IPS-15b (cell line): ENCODE measurements at regions not wholly inside any gene's neighbourhood (a gene's known extent, or its start where the extent isn't known, plus 50 kb on each side); places are given as distances from the start of the nearest gene placed in this dataset.

Experiments
- H3K27me3 ChIP-seq: one replicate; pipeline ENCODE4 v1.6.1; 2013; ENCODE audit warnings: low read length; ENCODE audit not compliant: control insufficient read depth, insufficient read depth
- H3K36me3 ChIP-seq: one replicate; pipeline ENCODE4 v1.6.1; 2013; ENCODE audit warnings: low read length; ENCODE audit not compliant: control insufficient read depth, insufficient read depth
- H3K4me1 ChIP-seq: one replicate; pipeline ENCODE4 v1.6.1; 2013; ENCODE audit warnings: mild to moderate bottlenecking, low read length; ENCODE audit not compliant: control insufficient read depth, insufficient read depth
- H3K4me3 ChIP-seq: one replicate; pipeline ENCODE4 v1.5.1; 2013; ENCODE audit warnings: low read depth, low read length
- H3K9ac ChIP-seq: one replicate; pipeline ENCODE4 v1.6.1; 2013; ENCODE audit warnings: low read depth, mild to moderate bottlenecking, low read length
- H3K9me3 ChIP-seq: one replicate; pipeline ENCODE4 v1.6.1; 2013; ENCODE audit warnings: mild to moderate bottlenecking, low read length; ENCODE audit not compliant: control insufficient read depth, insufficient read depth

DNA sequence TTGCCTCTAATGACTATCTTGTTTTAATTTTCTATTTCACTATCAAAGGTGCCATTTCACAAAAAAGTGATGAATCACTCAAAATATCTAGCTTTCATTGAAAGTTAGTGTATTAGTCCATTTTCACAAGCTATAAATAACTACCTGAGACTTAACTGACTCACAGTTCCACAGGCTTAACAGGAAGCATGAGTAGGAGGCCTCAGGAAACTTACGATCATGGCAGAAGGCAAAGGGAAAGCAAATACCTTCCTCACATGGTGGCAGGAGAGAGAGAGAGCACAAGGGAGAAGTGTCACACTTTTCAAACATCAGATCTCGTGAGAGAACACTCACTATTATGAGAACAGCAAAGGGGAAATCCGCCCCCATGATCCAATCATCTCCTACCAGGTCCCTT, 1220.4 kb upstream of the ZEB2 start:
- Histone ChIP-seq H3K27me3 (no peaks in the 10 kb centered on the region), H3K4me3 (no peak overlapping the region), H3K4me1 (no peaks in the 10 kb centered on the region), H3K9me3 (no peaks in the 10 kb centered on the region), H3K9ac (no peak overlapping the region), H3K36me3 (no peaks in the 10 kb centered on the region)

DNA sequence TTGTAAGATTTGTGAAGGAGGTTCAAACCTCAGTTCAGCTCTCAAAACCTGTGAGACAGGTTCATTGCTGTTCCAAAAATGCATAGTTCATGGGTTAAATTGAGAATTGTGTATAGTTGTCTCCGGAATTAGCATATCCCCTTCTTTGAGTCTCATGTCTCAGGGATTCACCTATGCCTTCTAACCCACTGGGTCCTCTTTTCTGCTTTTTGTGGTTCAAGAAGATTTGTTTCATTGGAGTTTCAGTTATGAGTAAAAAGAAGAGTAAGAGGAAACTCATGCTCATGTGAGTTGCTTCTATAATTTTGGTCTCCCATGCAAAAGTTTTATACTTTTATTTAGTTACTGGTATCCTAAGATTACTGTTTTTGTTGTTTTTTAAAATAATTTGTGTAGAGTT, 1219.8 kb upstream of the ZEB2 start:
- Histone ChIP-seq H3K9ac (no peak overlapping the region), H3K27me3 (no peaks in the 10 kb centered on the region), H3K36me3 (no peaks in the 10 kb centered on the region), H3K9me3 (no peaks in the 10 kb centered on the region), H3K4me3 (no peak overlapping the region), H3K4me1 (no peaks in the 10 kb centered on the region)

DNA sequence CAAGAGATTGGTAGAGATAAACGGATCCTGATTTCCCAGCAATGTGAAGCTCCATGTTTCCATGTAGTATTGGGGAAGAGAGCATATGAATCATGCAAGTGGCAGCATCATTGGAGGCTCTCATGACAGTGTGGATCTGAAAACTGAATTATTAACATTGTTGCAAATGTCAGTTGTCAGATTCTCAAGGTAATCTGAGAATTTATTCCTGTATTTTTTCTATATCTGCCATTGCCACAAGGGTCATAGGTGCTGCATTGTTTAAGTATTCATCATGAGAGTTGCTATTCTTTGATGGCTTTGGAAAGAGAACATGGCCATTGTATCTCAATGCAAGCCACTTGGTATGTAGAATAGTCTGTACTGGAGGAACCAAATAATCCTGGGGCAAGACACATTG, 1217.0 kb upstream of the ZEB2 start:
- no peaks in the 10 kb centered on the region for H3K36me3 ChIP-seq
- no peak overlapping the region for H3K9ac ChIP-seq
- H3K4me1 ChIP-seq: no peaks in the 10 kb centered on the region
- no peaks in the 10 kb centered on the region for H3K27me3 ChIP-seq
- no peak overlapping the region for H3K4me3 ChIP-seq
- H3K9me3 ChIP-seq: no peaks in the 10 kb centered on the region

DNA sequence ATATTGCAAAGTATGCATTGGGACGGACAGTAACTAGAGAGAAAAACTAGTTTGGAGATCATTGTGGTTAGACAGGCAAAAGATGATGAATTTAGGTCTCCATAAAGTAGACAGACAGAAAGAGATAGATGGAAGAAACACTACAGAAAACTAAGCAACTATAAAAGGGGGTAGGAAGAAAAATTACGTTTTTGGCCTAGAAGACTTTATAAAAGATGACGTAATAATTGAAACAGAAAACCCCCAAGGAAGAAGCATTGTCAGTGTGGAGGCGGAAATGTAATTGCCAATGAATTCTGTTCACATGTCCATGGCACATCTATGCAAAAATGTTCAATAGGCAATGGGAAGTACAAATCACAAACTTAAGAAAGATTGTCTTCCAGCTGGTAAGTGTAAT, 1211.5 kb upstream of the ZEB2 start:
- Histone ChIP-seq H3K9me3 (no peaks in the 10 kb centered on the region), H3K4me3 (no peak overlapping the region), H3K27me3 (no peaks in the 10 kb centered on the region), H3K4me1 (no peaks in the 10 kb centered on the region), H3K36me3 (no peaks in the 10 kb centered on the region), H3K9ac (no peak overlapping the region)

DNA sequence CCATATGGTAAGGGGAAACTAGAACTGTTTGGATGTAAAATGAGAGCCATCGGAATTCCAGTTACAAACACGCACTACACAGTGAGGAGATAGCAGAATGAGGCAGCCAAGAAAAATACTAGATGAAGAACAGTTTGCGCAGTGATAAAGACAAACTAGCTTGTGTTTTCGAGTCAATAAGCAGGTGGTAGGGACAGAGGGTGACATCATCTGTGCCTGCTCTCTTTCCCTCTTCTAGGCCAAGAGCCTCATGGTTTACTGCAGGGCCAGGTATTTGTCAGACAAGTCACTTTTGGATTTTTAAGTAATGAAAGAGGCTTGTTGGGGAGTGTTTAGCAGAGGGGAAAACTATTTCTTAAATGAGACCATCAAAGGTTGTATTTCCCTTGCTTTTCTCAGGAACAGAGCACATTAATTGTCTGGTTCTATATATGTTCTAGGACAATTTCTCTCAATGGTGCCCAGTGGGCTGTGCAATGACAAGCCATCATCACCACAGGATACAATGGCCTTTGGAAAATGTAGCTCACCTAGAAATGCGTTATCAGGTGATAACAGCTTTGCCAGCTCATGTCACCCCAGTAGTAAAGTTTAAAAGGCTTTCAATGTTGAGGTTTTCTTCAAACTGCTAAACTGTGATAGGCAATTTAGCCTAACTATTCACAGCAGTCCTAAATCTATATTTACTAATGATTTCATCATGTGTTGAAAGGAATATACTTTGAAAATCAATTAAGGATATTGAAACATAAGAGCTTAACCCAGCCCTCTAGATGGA, 1210.3 kb upstream of the ZEB2 start:
- no peaks in the 10 kb centered on the region for H3K27me3 ChIP-seq
- H3K9ac ChIP-seq: no peak overlapping the region
- no peaks in the 10 kb centered on the region for H3K9me3 ChIP-seq
- no peaks in the 10 kb centered on the region for H3K4me1 ChIP-seq
- no peak overlapping the region for H3K4me3 ChIP-seq
- H3K36me3 ChIP-seq: no peaks in the 10 kb centered on the region

DNA sequence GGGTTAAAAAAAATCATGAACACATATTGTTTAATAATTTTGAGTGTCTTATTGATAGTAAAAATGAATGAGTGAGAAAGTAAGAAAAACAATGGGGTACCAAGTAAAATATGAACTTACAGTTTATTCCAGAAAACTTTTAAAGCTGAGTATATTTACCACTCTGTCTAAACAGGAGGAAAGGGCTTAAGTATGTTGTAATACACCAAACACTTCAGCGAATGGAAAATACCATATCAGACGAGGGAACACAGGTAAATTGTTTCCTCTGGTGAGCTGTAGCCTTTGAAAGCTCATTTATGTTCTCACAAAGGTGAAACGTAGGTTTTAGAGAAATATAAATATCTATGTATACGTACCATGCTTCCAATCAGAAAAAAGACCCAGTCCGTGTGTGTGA, 1209.6 kb upstream of the ZEB2 start:
- H3K9ac ChIP-seq: no peak overlapping the region
- H3K36me3 ChIP-seq: no peaks in the 10 kb centered on the region
- H3K4me3 ChIP-seq: no peak overlapping the region
- no peaks in the 10 kb centered on the region for H3K27me3 ChIP-seq
- no peaks in the 10 kb centered on the region for H3K4me1 ChIP-seq
- no peaks in the 10 kb centered on the region for H3K9me3 ChIP-seq

DNA sequence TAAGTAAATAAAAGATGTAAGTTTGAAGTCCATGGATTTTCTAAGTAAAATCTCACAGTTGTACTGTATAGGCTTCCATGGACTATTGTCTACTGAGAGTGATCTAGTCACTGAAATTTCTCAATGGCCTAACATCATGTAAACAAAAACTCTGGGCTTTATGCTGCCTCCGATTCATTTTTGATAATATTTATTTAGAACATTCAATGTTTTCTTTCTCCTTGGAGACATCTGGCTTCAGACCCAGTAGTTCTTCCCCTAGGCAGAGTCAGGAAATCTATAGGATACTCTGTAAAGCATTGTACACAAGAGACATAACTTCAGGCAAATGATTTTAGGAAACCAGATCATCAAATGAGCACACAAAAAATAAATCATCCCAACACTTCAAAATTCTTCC, 1208.6 kb upstream of the ZEB2 start:
- Histone ChIP-seq H3K9me3 (no peaks in the 10 kb centered on the region), H3K9ac (no peak overlapping the region), H3K36me3 (no peaks in the 10 kb centered on the region), H3K4me1 (no peaks in the 10 kb centered on the region), H3K27me3 (no peaks in the 10 kb centered on the region), H3K4me3 (no peak overlapping the region)

DNA sequence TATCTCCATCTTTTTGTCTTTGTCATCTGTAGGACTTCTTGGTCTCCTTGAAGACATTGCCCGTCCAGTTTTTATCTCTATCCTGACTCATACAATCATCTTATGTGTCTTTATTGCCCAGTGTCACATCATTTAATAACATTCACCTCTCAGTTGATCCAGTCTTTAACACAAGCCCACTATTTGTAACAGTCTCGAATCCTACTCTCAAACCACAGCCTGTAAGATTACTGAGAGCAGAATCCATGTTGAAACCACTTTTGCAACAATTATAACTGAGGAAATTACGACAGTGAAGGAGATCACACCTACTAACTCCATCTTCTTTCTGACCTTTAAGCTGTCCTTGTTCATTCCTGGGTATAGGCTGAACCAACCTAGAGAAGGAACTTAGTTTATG, 1206.0 kb upstream of the ZEB2 start:
- H3K36me3 ChIP-seq: no peaks in the 10 kb centered on the region
- no peaks in the 10 kb centered on the region for H3K27me3 ChIP-seq
- no peak overlapping the region for H3K4me3 ChIP-seq
- H3K4me1 ChIP-seq: no peaks in the 10 kb centered on the region
- no peaks in the 10 kb centered on the region for H3K9me3 ChIP-seq
- H3K9ac ChIP-seq: no peak overlapping the region

DNA sequence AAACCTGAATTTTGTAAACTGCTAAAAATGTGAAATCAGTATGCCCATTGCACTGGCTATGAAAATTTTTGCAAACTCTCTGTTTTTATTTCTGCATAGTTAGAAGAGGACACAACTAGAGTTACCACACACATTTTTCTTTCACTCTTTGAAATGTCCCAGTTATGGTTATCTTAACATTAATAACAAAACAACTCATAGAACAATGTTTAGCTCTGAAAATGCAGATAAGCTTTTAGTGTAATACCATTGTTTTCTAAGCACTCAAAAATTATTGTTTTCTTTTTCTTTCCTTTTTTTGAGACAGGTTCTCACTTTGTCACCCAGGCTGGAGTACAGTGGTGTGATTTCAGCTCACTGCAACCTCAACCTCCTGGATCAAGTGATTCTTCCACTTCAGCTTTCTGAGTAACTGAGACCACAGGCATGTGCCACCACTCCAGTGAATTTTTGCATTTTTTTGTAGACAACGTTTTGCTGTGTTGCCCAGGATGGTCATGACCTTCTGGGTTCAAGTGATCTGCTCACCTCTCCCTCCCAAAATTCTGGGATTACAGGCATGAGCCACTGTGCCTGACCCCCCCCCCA, 1204.5 kb upstream of the ZEB2 start:
- H3K4me1 ChIP-seq: no peaks in the 10 kb centered on the region
- no peaks in the 10 kb centered on the region for H3K27me3 ChIP-seq
- H3K9ac ChIP-seq: no peak overlapping the region
- H3K36me3 ChIP-seq: no peaks in the 10 kb centered on the region
- H3K4me3 ChIP-seq: no peak overlapping the region
- no peaks in the 10 kb centered on the region for H3K9me3 ChIP-seq

DNA sequence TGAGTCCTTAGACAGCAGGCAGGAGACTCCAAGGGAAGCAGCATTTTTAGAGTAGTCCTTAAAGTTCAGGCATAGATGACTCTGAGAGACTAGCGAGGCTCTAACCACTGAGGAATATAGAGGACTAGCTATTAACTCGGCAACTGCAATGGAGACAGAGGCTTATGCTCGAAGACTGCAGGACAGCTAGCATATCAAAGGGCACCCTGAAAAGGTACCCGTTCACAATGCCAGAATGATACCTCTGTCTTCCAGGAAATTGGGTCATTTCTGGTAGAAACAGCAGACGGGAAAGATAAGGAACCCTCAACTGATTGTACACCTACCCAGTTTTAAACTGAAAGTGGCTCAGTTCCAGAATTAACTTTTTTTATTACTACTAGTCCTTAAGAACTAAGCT, 1204.0 kb upstream of the ZEB2 start:
- Histone ChIP-seq H3K36me3 (no peaks in the 10 kb centered on the region), H3K27me3 (no peaks in the 10 kb centered on the region), H3K4me1 (no peaks in the 10 kb centered on the region), H3K9me3 (no peaks in the 10 kb centered on the region), H3K4me3 (no peak overlapping the region), H3K9ac (no peak overlapping the region)

DNA sequence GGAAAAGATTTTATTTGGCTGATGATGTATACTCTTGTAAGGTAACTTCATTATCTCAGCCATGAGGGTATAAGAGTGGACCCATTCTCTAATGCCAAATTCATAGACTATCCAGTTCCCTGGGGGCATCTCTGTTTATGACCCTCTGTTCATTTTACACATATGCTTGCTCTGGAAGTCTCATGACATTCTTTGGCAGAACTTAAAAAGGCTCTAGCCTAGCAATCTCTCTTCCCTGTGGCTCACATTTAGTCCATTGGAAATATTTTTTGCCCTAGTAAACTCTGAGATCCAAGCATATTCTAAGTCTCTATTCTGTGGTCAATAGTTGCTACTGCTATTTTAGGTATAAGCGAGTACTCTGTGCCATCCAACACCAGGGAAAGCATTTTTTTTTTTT, 1201.8 kb upstream of the ZEB2 start:
- no peak overlapping the region for H3K4me3 ChIP-seq
- H3K4me1 ChIP-seq: no peaks in the 10 kb centered on the region
- no peaks in the 10 kb centered on the region for H3K9me3 ChIP-seq

DNA sequence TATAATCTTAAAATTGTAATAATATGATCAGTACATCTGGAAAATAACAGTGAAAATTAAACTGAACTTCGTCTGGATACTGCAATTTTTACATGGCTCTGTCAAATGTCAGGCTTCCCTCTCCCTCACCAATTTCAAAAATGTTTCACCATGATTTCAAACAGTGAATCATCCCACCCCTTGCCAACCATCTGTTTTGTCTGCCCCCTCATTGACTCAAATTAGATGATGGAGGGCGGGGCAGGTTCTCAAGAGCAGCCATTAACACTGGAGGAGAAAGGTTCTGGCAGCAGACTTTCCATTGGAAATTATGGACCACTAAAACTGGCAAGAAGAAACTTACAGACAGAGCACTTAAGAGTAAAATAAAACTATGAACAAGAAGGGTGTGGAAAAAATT, 1195.7 kb upstream of the ZEB2 start:
- Histone ChIP-seq H3K36me3 (no peaks in the 10 kb centered on the region), H3K4me1 (no peaks in the 10 kb centered on the region), H3K9me3 (no peaks in the 10 kb centered on the region), H3K27me3 (no peaks in the 10 kb centered on the region), H3K9ac (no peak overlapping the region), H3K4me3 (no peak overlapping the region)

More for the DNA sequence above, 1201.8 kb upstream of the ZEB2 start:
- H3K27me3 ChIP-seq: no peaks in the 10 kb centered on the region
- H3K36me3 ChIP-seq: no peaks in the 10 kb centered on the region
- H3K9ac ChIP-seq: no peak overlapping the region
